DOHH2 (cell line): ENCODE measurements at regions not wholly inside any gene's neighbourhood (a gene's known extent, or its start where the extent isn't known, plus 50 kb on each side); places are given as distances from the start of the nearest gene placed in this dataset.

Experiments used
- EZH2phosphoT487 ChIP-seq: fragments of 200-600 bp; sonication (generic); IDR thresholded peaks from 2 replicates; pipeline ENCODE4 v1.6.1; 2017; ENCODE audit warnings: borderline replicate concordance, mild to moderate bottlenecking, antibody characterized with exemption, low read length, moderate library complexity, mixed read lengths
- TF ChIP-seq, protein P1 (sequence below): fragments of 200-600 bp; sonication (generic); IDR thresholded peaks from one replicate; pipeline ENCODE4 v1.5.1; 2014; ENCODE audit warnings: antibody characterized with exemption, mild to moderate bottlenecking, low read depth, low read length; ENCODE audit not compliant: poor library complexity, severe bottlenecking

DNA sequence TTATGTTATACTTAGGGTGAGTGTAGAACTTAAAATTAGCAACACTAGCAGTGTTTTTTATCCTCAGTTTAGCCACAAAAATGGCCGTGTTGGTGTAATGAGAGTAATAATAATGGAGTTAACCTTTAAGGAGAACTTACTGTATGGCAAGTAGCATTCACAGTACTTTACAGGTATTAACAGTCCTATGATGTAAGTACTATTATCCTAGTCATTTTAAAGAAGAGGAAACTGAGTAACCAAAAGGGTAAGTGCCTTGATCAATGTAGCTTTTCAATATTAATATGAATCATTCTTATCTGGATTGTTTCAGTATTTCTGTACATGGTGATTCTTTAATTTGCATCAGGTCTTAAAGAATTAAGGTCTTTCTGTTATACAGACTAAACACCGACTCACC is 170.3 kb downstream of the CD47 start:
- TF ChIP-seq, protein P1, sequence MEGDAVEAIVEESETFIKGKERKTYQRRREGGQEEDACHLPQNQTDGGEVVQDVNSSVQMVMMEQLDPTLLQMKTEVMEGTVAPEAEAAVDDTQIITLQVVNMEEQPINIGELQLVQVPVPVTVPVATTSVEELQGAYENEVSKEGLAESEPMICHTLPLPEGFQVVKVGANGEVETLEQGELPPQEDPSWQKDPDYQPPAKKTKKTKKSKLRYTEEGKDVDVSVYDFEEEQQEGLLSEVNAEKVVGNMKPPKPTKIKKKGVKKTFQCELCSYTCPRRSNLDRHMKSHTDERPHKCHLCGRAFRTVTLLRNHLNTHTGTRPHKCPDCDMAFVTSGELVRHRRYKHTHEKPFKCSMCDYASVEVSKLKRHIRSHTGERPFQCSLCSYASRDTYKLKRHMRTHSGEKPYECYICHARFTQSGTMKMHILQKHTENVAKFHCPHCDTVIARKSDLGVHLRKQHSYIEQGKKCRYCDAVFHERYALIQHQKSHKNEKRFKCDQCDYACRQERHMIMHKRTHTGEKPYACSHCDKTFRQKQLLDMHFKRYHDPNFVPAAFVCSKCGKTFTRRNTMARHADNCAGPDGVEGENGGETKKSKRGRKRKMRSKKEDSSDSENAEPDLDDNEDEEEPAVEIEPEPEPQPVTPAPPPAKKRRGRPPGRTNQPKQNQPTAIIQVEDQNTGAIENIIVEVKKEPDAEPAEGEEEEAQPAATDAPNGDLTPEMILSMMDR: no peak
- no peak for TF ChIP-seq EZH2phosphoT487
